HepG2 (cell line): ENCODE measurements at regions not wholly inside any gene's neighbourhood (a gene's known extent, or its start where the extent isn't known, plus 50 kb on each side); places are given as distances from the start of the nearest gene placed in this dataset.

Experiments used
- ATAC-seq: fragments of 200-7000 bp; cut with Tn5 transposase; 3 replicates; pipeline ENCODE4 v1.9.1; 2020; ENCODE audit warnings: mild to moderate bottlenecking, moderate library complexity
- BruUV-seq: library from RNA; stranded (reverse); fragments of 400-500 nt; replicated peaks from 2 replicates; lab custom pipeline; 2021; lab: Mats Ljungman, UMichigan
- CTCF ChIA-PET: fragments of 300-600 bp; formaldehyde crosslinking; extraction: SDS; loops from one replicate; lab custom pipeline; 2021; ENCODE audit warnings: low total read pairs, inconsistent platforms, low intra/inter-chr PET ratio; lab: Yijun Ruan, JAX
- POLR2A ChIA-PET: fragments of 350-600 bp; sonication (Branson Sonifier 250); formaldehyde crosslinking; loops from one replicate; lab custom pipeline; 2020; ENCODE audit warnings: antibody characterized with exemption, inconsistent platforms; lab: Yijun Ruan, JAX
- DNase-seq: peaks from one replicate; pipeline ENCODE4 v3.0.0-alpha.2; 2015; ENCODE audit warnings: low spot score
- FAIRE-seq: peaks from 3 replicates; lab custom pipeline; 2011; peaks lifted over from hg19 to GRCh38; lab: Jason Lieb, UNC
- H2AFZ ChIP-seq: one replicate; pipeline ENCODE4 v1.6.1; 2011; ENCODE audit warnings: low read length, inconsistent platforms
- H3K27ac ChIP-seq: fragments of 300-600 bp; 3 replicates; pipeline ENCODE4 v1.8.0; 2011; ENCODE audit warnings: mixed run types, mild to moderate bottlenecking, mixed read lengths, low read length, inconsistent platforms; ENCODE audit not compliant: insufficient read depth; ENCODE audit errors: extremely low read length
- H3K27me3 ChIP-seq, 2 experiments: fragments of 200-600 bp in 1 of 2; 2 replicates in 1 of 2; 3 replicates in 1 of 2; pipeline versions ENCODE4 v1.6.0 to v1.8.0; 2011; ENCODE audit warnings: low read length in 2 of 2, mild to moderate bottlenecking in 2 of 2, moderate library complexity in 2 of 2, inconsistent platforms in 1 of 2; ENCODE audit not compliant: insufficient read depth in 2 of 2, control insufficient read depth in 1 of 2
- H3K36me3 ChIP-seq, 2 experiments: fragments of 200-600 bp in 1 of 2; replicated peaks in 1 of 2; 2 replicates in 1 of 2; 3 replicates in 1 of 2; pipeline versions ENCODE4 v1.5.1 to v1.8.0; 2011; ENCODE audit warnings: low read length in 2 of 2, inconsistent platforms in 1 of 2; ENCODE audit not compliant: insufficient read depth in 2 of 2, control insufficient read depth in 1 of 2
- H3K4me1 ChIP-seq: 2 replicates; pipeline ENCODE4 v1.5.1; 2012; ENCODE audit warnings: low read length, inconsistent platforms; ENCODE audit not compliant: insufficient read depth
- H3K4me2 ChIP-seq: 2 replicates; pipeline ENCODE4 v1.6.0; 2011; ENCODE audit warnings: low read depth, low read length, inconsistent platforms
- H3K4me3 ChIP-seq, 3 experiments: fragments of 200-600 bp in 1 of 3; sonication (generic), shearing (Covaris generic) in 1 of 3; replicated peaks in 1 of 3; 2 replicates each; pipeline ENCODE4 v1.5.1; 2011 to 2016; ENCODE audit warnings: low read length in 3 of 3, inconsistent platforms in 2 of 3, low read depth in 2 of 3, mild to moderate bottlenecking in 2 of 3, control low read depth in 1 of 3, mixed read lengths in 1 of 3; ENCODE audit not compliant: insufficient read depth in 1 of 3
- H3K79me2 ChIP-seq: one replicate; pipeline ENCODE4 v1.6.1; 2011; ENCODE audit warnings: low read length, inconsistent platforms; ENCODE audit not compliant: insufficient read depth
- H3K9ac ChIP-seq: 2 replicates; pipeline ENCODE4 v1.6.0; 2011; ENCODE audit warnings: mild to moderate bottlenecking, low read depth, low read length, inconsistent platforms; ENCODE audit not compliant: insufficient read depth
- H3K9me3 ChIP-seq: 2 replicates; pipeline ENCODE4 v1.5.1; 2012; ENCODE audit warnings: mild to moderate bottlenecking, low read length
- H4K20me1 ChIP-seq: 2 replicates; pipeline ENCODE4 v1.6.0; 2011; ENCODE audit warnings: inconsistent platforms, mild to moderate bottlenecking, low read length, moderate library complexity; ENCODE audit not compliant: insufficient read depth
- HMG20A ChIP-seq: IDR thresholded peaks from 2 replicates; pipeline ENCODE4 v1.6.1; 2016; ENCODE audit warnings: borderline replicate concordance
- JARID2 ChIP-seq: sonication (generic); formaldehyde crosslinking; IDR thresholded peaks from 2 replicates; pipeline ENCODE4 v1.8.1; 2023; ENCODE audit warnings: missing genetic modification reagents, inconsistent platforms; ENCODE audit not compliant: insufficient replicate concordance
- KLF9 ChIP-seq: IDR thresholded peaks from 2 replicates; pipeline ENCODE4 v1.6.1; 2016; ENCODE audit warnings: low read depth
- MIER2 ChIP-seq: IDR thresholded peaks from 2 replicates; pipeline ENCODE4 v1.6.1; 2016; ENCODE audit warnings: missing biosample characterization, missing genetic modification reagents
- MLLT10 ChIP-seq: sonication (generic); formaldehyde crosslinking; IDR thresholded peaks from 2 replicates; pipeline ENCODE4 v1.4.0; 2020; ENCODE audit warnings: missing genetic modification reagents
- NKX3-1 ChIP-seq: sonication (generic); formaldehyde crosslinking; IDR thresholded peaks from 2 replicates; pipeline ENCODE4 v1.5.0; 2020; ENCODE audit warnings: missing genetic modification reagents
- RXRA ChIP-seq: sonication (generic); formaldehyde crosslinking; IDR thresholded peaks from 2 replicates; pipeline ENCODE4 v1.5.1; 2020; ENCODE audit warnings: missing genetic modification reagents
- SATB2 ChIP-seq: sonication (generic); formaldehyde crosslinking; IDR thresholded peaks from 2 replicates; pipeline ENCODE4 v1.5.0; 2020; ENCODE audit warnings: missing genetic modification reagents
- SIN3B ChIP-seq: fragments of 150-350 bp; IDR thresholded peaks from 2 replicates; pipeline ENCODE4 v1.6.1; 2014; ENCODE audit warnings: low read length
- SSRP1 ChIP-seq: IDR thresholded peaks from 2 replicates; pipeline ENCODE4 v1.6.1; 2016; ENCODE audit warnings: control low read depth
- ZBTB21 ChIP-seq: sonication (generic); formaldehyde crosslinking; IDR thresholded peaks from 2 replicates; pipeline ENCODE4 v1.4.0; 2020; ENCODE audit warnings: missing genetic modification reagents
- ZFAT ChIP-seq: sonication (generic); formaldehyde crosslinking; conservative IDR thresholded peaks from 2 replicates; pipeline ENCODE4 v1.8.1; 2023; ENCODE audit warnings: missing genetic modification reagents, inconsistent platforms
- WGBS: methylation state at CpG from one replicate; pipeline ENCODE4 v1.1.6; 2017; ENCODE audit warnings: low lambda C conversion rate; 5-methylcytosine and 5-hydroxymethylcytosine counted together
- in situ Hi-C: cut with HindIII; loops from 2 replicates; pipeline ENCODE4 v1.10.0; 2017; ENCODE audit warnings: low pct_unique_long_range_greater_than_20kb; ENCODE audit not compliant: extremely low pct_ligation_motif_present
- intact Hi-C: fragments of 100-400 bp; cut with micrococcal nuclease; formaldehyde crosslinking; loops from one replicate; pipeline ENCODE4 v1.10.0; 2022; ENCODE audit not compliant: unreplicated experiment
- TF ChIP-seq, protein P1 (sequence below): sonication (generic); formaldehyde crosslinking; IDR thresholded peaks from 2 replicates; pipeline ENCODE4 v1.4.0; 2020; ENCODE audit warnings: mild to moderate bottlenecking, missing genetic modification reagents
- TF ChIP-seq, protein P2 (sequence below): sonication (generic); formaldehyde crosslinking; IDR thresholded peaks from 2 replicates; pipeline ENCODE4 v1.8.0; 2022; ENCODE audit warnings: missing genetic modification reagents, low read depth, mild to moderate bottlenecking, borderline replicate concordance
- TF ChIP-seq, protein P3 (sequence below): sonication (generic); formaldehyde crosslinking; IDR thresholded peaks from 2 replicates; pipeline ENCODE4 v1.4.0; 2020; ENCODE audit warnings: missing genetic modification reagents, borderline replicate concordance

DNA sequence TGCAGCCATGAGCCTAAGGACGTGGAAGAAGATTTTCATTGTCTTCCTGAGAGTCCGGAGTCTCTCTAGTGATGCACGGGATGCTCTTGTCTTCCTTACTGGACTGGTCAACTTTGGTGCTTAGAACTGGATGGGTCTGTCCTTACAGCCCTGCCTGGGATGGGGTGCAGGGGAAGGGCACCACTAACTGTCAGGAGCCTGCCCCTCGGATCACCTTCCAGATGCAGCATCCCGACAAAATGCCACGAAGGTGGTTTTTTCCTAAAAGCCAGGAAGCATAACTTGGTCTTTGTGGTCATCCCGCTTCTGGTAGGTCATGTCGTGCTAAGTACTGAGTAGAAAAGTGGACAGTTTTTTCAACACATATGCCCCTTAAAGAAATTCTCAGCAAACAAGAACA, 207.4 kb upstream of the TWIST2 start:
- Histone ChIP-seq H2AFZ (no peak overlapping the region), H3K4me3 (no peak overlapping the region), H4K20me1 (no peaks in the 10 kb centered on the region), H3K9me3 (no peaks in the 10 kb centered on the region), H3K4me1 (no peaks in the 10 kb centered on the region), H3K9ac (no peak overlapping the region), H3K36me3 (no peaks in the 10 kb centered on the region), H3K4me2 (no peak overlapping the region), H3K79me2 (no peaks in the 10 kb centered on the region), H3K27ac (no peak overlapping the region), H3K27me3 (peaks cover 7 to 60% of the 10 kb centered on the region in 2 experiments; a peak in 4 of 5 replicates)
- no TSS peak for BruUV-seq
- intact Hi-C loops (no loop called here), in situ Hi-C loops (no loop called here)
- no peak for FAIRE-seq
- DNase-seq, result no peak
- ChIA-PET CTCF (no interaction called here), POLR2A (no interaction called here)
- ATAC-seq, result no peak
- WGBS, result 32% methylated on average over 8 of the region's 8 CpGs
- no peak for TF ChIP-seq HMG20A (CRISPR knock-in tag)
- TF ChIP-seq MIER2 (CRISPR knock-in tag), result no peak
- TF ChIP-seq SIN3B, result no peak
- no peak for TF ChIP-seq SATB2 (CRISPR knock-in tag)
- TF ChIP-seq KLF9 (CRISPR knock-in tag), result no peak
- TF ChIP-seq NKX3-1, result no peak
- TF ChIP-seq, protein P1, sequence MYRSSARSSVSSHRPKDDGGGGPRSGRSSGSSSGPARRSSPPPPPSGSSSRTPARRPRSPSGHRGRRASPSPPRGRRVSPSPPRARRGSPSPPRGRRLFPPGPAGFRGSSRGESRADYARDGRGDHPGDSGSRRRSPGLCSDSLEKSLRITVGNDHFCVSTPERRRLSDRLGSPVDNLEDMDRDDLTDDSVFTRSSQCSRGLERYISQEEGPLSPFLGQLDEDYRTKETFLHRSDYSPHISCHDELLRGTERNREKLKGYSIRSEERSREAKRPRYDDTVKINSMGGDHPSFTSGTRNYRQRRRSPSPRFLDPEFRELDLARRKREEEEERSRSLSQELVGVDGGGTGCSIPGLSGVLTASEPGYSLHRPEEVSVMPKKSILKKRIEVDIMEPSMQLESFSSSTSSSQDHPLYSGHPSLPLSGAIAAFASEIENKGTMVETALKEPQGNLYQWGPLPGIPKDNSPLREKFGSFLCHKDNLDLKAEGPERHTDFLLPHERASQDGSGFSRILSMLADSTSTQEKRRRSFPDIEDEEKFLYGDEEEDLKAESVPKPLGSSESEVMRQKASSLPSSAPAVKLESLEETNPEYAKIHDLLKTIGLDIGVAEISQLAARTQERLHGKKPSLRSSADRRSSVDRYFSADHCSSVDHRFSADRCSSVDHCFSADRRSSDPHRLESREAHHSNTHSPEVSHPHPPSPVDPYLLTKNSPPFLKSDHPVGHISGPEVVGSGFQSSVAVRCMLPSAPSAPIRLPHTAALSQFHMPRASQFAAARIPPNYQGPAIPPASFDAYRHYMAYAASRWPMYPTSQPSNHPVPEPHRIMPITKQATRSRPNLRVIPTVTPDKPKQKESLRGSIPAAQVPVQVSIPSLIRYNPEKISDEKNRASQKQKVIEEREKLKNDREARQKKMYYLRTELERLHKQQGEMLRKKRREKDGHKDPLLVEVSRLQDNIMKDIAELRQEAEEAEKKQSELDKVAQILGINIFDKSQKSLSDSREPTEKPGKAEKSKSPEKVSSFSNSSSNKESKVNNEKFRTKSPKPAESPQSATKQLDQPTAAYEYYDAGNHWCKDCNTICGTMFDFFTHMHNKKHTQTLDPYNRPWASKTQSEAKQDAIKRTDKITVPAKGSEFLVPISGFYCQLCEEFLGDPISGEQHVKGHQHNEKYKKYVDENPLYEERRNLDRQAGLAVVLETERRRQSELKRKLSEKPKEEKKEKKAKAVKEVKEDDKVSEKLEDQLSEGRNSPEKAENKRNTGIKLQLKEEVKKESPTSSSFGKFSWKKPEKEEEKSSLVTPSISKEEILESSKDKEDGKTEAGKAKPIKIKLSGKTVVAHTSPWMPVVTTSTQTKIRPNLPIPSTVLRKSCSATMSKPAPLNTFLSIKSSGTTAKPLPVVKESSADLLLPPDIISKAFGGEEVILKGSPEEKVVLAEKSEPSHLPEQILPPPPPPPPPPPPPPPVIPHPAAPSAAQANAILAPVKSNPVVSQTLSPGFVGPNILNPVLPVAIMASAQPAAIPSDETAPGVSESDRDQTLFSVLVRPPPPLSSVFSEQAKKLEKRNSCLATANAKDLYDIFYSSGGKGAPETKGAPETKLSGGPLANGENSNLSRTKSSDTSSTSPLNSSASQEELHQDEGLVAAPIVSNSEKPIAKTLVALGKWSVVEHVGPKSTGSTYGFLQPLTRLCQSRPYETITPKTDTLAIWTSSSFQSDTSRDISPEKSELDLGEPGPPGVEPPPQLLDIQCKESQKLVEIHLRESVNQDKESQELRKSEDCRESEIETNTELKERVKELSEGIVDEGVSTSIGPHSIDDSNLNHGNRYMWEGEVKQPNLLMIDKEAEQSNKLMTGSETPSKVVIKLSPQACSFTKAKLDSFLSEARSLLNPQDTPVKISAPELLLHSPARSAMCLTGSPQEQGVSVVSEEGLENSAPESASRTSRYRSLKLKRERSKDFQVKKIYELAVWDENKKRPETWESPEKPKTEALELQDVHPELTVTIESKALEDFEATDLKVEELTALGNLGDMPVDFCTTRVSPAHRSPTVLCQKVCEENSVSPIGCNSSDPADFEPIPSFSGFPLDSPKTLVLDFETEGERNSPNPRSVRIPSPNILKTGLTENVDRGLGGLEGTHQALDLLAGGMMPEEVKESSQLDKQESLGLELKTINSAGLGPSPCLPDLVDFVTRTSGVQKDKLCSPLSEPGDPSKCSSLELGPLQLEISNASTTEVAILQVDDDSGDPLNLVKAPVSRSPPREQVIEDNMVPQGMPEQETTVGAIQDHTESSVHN (CRISPR knock-in tag), result no peak
- TF ChIP-seq, protein P2, sequence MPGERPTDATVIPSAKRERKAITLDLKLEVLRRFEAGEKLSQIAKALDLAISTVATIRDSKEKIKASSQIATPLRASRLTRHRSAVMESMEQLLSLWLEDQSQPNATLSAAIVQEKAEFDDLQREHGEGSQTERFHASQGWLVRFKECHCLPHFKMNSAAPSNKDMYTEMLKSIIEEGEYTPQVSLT (CRISPR knock-in tag), result no peak
- no peak for TF ChIP-seq MLLT10
- no peak for TF ChIP-seq ZBTB21 (CRISPR knock-in tag)
- no peak for TF ChIP-seq ZFAT
- TF ChIP-seq, protein P3, sequence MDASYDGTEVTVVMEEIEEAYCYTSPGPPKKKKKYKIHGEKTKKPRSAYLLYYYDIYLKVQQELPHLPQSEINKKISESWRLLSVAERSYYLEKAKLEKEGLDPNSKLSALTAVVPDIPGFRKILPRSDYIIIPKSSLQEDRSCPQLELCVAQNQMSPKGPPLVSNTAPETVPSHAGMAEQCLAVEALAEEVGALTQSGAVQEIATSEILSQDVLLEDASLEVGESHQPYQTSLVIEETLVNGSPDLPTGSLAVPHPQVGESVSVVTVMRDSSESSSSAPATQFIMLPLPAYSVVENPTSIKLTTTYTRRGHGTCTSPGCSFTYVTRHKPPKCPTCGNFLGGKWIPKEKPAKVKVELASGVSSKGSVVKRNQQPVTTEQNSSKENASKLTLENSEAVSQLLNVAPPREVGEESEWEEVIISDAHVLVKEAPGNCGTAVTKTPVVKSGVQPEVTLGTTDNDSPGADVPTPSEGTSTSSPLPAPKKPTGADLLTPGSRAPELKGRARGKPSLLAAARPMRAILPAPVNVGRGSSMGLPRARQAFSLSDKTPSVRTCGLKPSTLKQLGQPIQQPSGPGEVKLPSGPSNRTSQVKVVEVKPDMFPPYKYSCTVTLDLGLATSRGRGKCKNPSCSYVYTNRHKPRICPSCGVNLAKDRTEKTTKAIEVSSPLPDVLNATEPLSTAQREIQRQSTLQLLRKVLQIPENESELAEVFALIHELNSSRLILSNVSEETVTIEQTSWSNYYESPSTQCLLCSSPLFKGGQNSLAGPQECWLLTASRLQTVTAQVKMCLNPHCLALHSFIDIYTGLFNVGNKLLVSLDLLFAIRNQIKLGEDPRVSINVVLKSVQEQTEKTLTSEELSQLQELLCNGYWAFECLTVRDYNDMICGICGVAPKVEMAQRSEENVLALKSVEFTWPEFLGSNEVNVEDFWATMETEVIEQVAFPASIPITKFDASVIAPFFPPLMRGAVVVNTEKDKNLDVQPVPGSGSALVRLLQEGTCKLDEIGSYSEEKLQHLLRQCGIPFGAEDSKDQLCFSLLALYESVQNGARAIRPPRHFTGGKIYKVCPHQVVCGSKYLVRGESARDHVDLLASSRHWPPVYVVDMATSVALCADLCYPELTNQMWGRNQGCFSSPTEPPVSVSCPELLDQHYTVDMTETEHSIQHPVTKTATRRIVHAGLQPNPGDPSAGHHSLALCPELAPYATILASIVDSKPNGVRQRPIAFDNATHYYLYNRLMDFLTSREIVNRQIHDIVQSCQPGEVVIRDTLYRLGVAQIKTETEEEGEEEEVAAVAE (CRISPR knock-in tag), result no peak
- no peak for TF ChIP-seq JARID2
- no peak for TF ChIP-seq RXRA (CRISPR knock-in tag)
- no peak for TF ChIP-seq SSRP1 (CRISPR knock-in tag)
